ENCODE measurements at regions not wholly inside any gene's neighbourhood (a gene's known extent, or its start where the extent isn't known, plus 50 kb on each side); places are given as distances from the start of the nearest gene placed in this dataset.

DNA sequence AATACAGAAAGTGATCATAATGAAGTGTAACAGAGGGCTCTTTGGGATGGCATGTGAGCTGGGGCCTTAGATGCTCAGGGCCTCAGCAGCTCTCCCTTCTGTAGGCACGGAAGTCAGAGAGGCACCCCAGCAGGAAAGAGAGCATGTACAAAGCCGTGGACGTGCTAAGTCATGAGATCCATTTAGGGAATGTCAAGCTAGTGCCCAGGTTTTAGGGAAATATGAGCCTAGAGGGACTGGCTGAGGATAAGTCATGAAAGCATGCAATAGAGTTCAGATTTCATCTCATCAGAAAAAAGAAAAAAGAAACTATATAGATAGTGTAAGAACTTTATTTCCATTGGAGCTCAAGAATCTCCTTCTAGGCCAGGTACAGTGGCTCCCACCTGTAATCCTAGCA lies 379.5 kb upstream of the KLF4 start:
- H4K20me1 ChIP-seq (ENCODE audit: control insufficient read depth, extremely low read depth, insufficient read depth, low read length), result no peaks in the 10 kb centered on the region
- no peaks in the 10 kb centered on the region for H3K9me1 ChIP-seq (ENCODE audit: control insufficient read depth, extremely low read depth, insufficient read depth, low read length)
- dilution Hi-C loops (cut with MboI; ENCODE audit: extremely low pct_ligation_motif_present, low sequenced_read_pairs), result no loop called here
- no peak overlapping the region for H2AFZ ChIP-seq (ENCODE audit: control insufficient read depth, low read length)
- no peak overlapping the region for H3K27ac ChIP-seq (ENCODE audit: control insufficient read depth, insufficient read depth, low read length)
- no peak for TF ChIP-seq EZH2 (IDR thresholded peaks at IDR 0.05; ENCODE audit: low read length)
- TF ChIP-seq, protein P1, sequence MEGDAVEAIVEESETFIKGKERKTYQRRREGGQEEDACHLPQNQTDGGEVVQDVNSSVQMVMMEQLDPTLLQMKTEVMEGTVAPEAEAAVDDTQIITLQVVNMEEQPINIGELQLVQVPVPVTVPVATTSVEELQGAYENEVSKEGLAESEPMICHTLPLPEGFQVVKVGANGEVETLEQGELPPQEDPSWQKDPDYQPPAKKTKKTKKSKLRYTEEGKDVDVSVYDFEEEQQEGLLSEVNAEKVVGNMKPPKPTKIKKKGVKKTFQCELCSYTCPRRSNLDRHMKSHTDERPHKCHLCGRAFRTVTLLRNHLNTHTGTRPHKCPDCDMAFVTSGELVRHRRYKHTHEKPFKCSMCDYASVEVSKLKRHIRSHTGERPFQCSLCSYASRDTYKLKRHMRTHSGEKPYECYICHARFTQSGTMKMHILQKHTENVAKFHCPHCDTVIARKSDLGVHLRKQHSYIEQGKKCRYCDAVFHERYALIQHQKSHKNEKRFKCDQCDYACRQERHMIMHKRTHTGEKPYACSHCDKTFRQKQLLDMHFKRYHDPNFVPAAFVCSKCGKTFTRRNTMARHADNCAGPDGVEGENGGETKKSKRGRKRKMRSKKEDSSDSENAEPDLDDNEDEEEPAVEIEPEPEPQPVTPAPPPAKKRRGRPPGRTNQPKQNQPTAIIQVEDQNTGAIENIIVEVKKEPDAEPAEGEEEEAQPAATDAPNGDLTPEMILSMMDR (optimal IDR thresholded peaks at IDR 0.05 in 1 of 3, IDR thresholded peaks at IDR 0.05 in 1 of 3, conservative IDR thresholded peaks at IDR 0.05 in 1 of 3; ENCODE audit: extremely low read depth in 1 of 3, insufficient read depth in 2 of 3, low read length in 3 of 3), result no peak
- H3K36me3 ChIP-seq (ENCODE audit: control insufficient read depth in 2 of 2, extremely low read depth in 1 of 2, insufficient read depth in 2 of 2, low read length in 2 of 2), result no peaks in the 10 kb centered on the region
- H3K27me3 ChIP-seq (ENCODE audit: control insufficient read depth, extremely low read depth, insufficient read depth, low read length), result no peaks in the 10 kb centered on the region
- no peak for FAIRE-seq
- no peak overlapping the region for H3K4me2 ChIP-seq (ENCODE audit: control insufficient read depth, extremely low read depth, insufficient read depth, low read depth, low read length)
- no peak overlapping the region for H3K9ac ChIP-seq (ENCODE audit: control insufficient read depth, extremely low read depth, insufficient read depth, low read length)
- DNase-seq (ENCODE audit: low read depth, low spot score), result no peak
- no peaks in the 10 kb centered on the region for H3K79me2 ChIP-seq (ENCODE audit: control insufficient read depth, insufficient read depth, low read length)
- H3K4me3 ChIP-seq (ENCODE audit: control insufficient read depth in 2 of 3, extremely low read depth in 1 of 3, insufficient read depth in 2 of 3, low read depth in 1 of 3, low read length in 3 of 3), result no peak overlapping the region
- no peaks in the 10 kb centered on the region for H3K4me1 ChIP-seq (ENCODE audit: control insufficient read depth, extremely low read depth, insufficient read depth, low read length)
- no peaks in the 10 kb centered on the region for H3K9me3 ChIP-seq (ENCODE audit: control insufficient read depth, low read depth, low read length)

DNA sequence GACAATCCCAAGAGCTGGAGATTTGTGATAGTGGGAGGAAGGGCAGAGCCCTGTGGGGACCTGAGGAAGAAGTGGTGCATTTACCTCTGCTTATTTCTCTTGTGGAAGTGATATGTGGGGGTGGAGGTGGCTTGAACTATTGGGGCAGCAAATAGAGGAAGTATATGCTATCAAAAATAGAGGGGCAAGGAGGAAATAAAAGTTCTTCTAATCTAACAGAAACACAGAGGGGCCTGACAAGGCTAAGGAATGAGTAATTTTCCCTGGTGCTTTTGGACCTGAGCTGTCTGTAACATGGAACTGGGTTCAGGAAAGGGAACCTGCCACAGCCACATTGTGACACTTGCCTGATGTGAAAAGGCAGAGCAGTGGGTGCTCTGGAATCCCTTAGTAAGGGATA lies 378.6 kb upstream of the KLF4 start:
- H3K4me1 ChIP-seq (ENCODE audit: control insufficient read depth, extremely low read depth, insufficient read depth, low read length), result no peaks in the 10 kb centered on the region
- H4K20me1 ChIP-seq (ENCODE audit: control insufficient read depth, extremely low read depth, insufficient read depth, low read length), result no peaks in the 10 kb centered on the region
- FAIRE-seq (no peak), DNase-seq (ENCODE audit: low read depth, low spot score) (no peak)
- H3K36me3 ChIP-seq (ENCODE audit: control insufficient read depth in 2 of 2, extremely low read depth in 1 of 2, insufficient read depth in 2 of 2, low read length in 2 of 2), result no peaks in the 10 kb centered on the region
- H3K4me2 ChIP-seq (ENCODE audit: control insufficient read depth, extremely low read depth, insufficient read depth, low read depth, low read length), result no peak overlapping the region
- no peak overlapping the region for H3K9ac ChIP-seq (ENCODE audit: control insufficient read depth, extremely low read depth, insufficient read depth, low read length)
- H3K79me2 ChIP-seq (ENCODE audit: control insufficient read depth, insufficient read depth, low read length), result no peaks in the 10 kb centered on the region
- no peak for TF ChIP-seq EZH2 (IDR thresholded peaks at IDR 0.05; ENCODE audit: low read length)
- TF ChIP-seq, protein P1 (optimal IDR thresholded peaks at IDR 0.05 in 1 of 3, IDR thresholded peaks at IDR 0.05 in 1 of 3, conservative IDR thresholded peaks at IDR 0.05 in 1 of 3; ENCODE audit: extremely low read depth in 1 of 3, insufficient read depth in 2 of 3, low read length in 3 of 3), result no peak
- no peak overlapping the region for H3K27ac ChIP-seq (ENCODE audit: control insufficient read depth, insufficient read depth, low read length)
- H3K27me3 ChIP-seq (ENCODE audit: control insufficient read depth, extremely low read depth, insufficient read depth, low read length), result no peaks in the 10 kb centered on the region
- no peak overlapping the region for H2AFZ ChIP-seq (ENCODE audit: control insufficient read depth, low read length)
- no peaks in the 10 kb centered on the region for H3K9me3 ChIP-seq (ENCODE audit: control insufficient read depth, low read depth, low read length)
- no peaks in the 10 kb centered on the region for H3K9me1 ChIP-seq (ENCODE audit: control insufficient read depth, extremely low read depth, insufficient read depth, low read length)
- dilution Hi-C loops (cut with MboI; ENCODE audit: extremely low pct_ligation_motif_present, low sequenced_read_pairs), result no loop called here
- H3K4me3 ChIP-seq (ENCODE audit: control insufficient read depth in 2 of 3, extremely low read depth in 1 of 3, insufficient read depth in 2 of 3, low read depth in 1 of 3, low read length in 3 of 3), result no peak overlapping the region

Measured in keratinocyte (primary cell).